Tibial nerve (tissue), 4 donors: ENCODE measurements at regions not wholly inside any gene's neighbourhood (a gene's known extent, or its start where the extent isn't known, plus 50 kb on each side); places are given as distances from the start of the nearest gene placed in this dataset. TPM values are rescaled to one million over a fixed set of nuclear protein-coding genes. Genes with fewer than 3 reads are reported as not detected.

Source experiments
- DNase-seq, 2 donors: peaks; one replicate each; pipeline ENCODE4 v3.0.0-alpha.2; 2019; ENCODE audit warnings: low spot score in 2 of 2
- H3K27ac ChIP-seq, 4 donors: fragments of 200-600 bp; sonication (generic) in 3 of 4; one replicate each; pipeline ENCODE4 v1.5.1; 2017 to 2019; ENCODE audit warnings: mild to moderate bottlenecking in 1 of 4
- H3K27me3 ChIP-seq, 2 donors: fragments of 200-600 bp; sonication (generic) in 1 of 2; one replicate each; pipeline versions ENCODE4 v1.5.1 to v1.6.0; 2017 to 2019
- H3K36me3 ChIP-seq, 3 donors: fragments of 200-600 bp; sonication (generic); one replicate each; pipeline ENCODE4 v1.5.1; 2018 to 2019
- H3K4me1 ChIP-seq, 4 donors: fragments of 200-600 bp; sonication (generic) in 3 of 4; one replicate each; pipeline ENCODE4 v1.5.1; 2017 to 2019
- H3K4me3 ChIP-seq, 4 donors: fragments of 200-600 bp; sonication (generic) in 3 of 4; one replicate each; pipeline ENCODE4 v1.5.1; 2017 to 2019; ENCODE audit warnings: mild to moderate bottlenecking in 1 of 4, moderate library complexity in 1 of 4
- H3K9me3 ChIP-seq, 4 donors: fragments of 200-600 bp; sonication (generic) in 3 of 4; one replicate each; pipeline ENCODE4 v1.5.1; 2017 to 2019
- CTCF ChIP-seq, 5 experiments: fragments of 200-600 bp in 3 of 5; fragments of 450-650 bp in 2 of 5; sonication (generic) in 3 of 5; IDR thresholded peaks; one replicate each; pipeline ENCODE4 v1.5.1; 2016 to 2019; ENCODE audit warnings: antibody characterized with exemption in 5 of 5, mild to moderate bottlenecking in 3 of 5, moderate library complexity in 2 of 5
- EP300 ChIP-seq, 2 donors: sonication (generic); formaldehyde crosslinking; IDR thresholded peaks; one replicate each; pipeline ENCODE4 v1.6.1; 2017; ENCODE audit warnings: antibody characterized with exemption in 2 of 2, mild to moderate bottlenecking in 1 of 2
- POLR2A ChIP-seq, 2 donors: fragments of 450-650 bp; IDR thresholded peaks; one replicate each; pipeline ENCODE4 v1.6.1; 2017; ENCODE audit warnings: antibody characterized with exemption in 2 of 2, mild to moderate bottlenecking in 2 of 2, moderate library complexity in 2 of 2
- WGBS, 2 donors: methylation state at CpG; one replicate each; pipeline ENCODE4 v1.1.5; 2018; 5-methylcytosine and 5-hydroxymethylcytosine counted together
- small RNA-seq: library from RNA; depleted of rRNA; stranded (forward); fragments of <200 nt; gene quantifications from one replicate; pipeline ENCODE3, GENCODE V24; 2016

- Histone ChIP-seq H3K36me3 (no peaks in the 10 kb centered on the region), H3K4me3 (no peak overlapping the region), H3K27ac (no peak overlapping the region), H3K9me3 (peaks cover 0 to 8% (median 0%) of the 10 kb centered on the region in 4 donors), H3K4me1 (no peaks in the 10 kb centered on the region), H3K27me3 (no peaks in the 10 kb centered on the region)
- WGBS, 2 donors: 39 to 68% methylated on average over 6 of the region's 6 CpGs
- DNase-seq: no peak
- no peak for TF ChIP-seq CTCF (IDR thresholded peaks at IDR 0.05)
- TF ChIP-seq POLR2A (IDR thresholded peaks at IDR 0.05): no peak
- TF ChIP-seq EP300 (IDR thresholded peaks at IDR 0.05): no peak
Observed at GRCh38 chr14:51807356-51807755, 53.1 kb upstream of the GNG2 start.

Small RNA genes in the stretch of these regions (small RNA-seq; reads per million reads assigned to genes)
- not detected for gene AL079307.3
